Epidermal melanocyte (primary cell): ENCODE measurements at regions not wholly inside any gene's neighbourhood (a gene's known extent, or its start where the extent isn't known, plus 50 kb on each side); places are given as distances from the start of the nearest gene placed in this dataset.
"Not testable (repeated sequence)": the region's sequence is repeated elsewhere in the genome, so short reads cannot be mapped to it uniquely, and the experiment has no call there.

Source experiments
- DNase-seq: peaks from one replicate; pipeline ENCODE4 v3.0.0; 2011; ENCODE audit warnings: low spot score; ENCODE audit not compliant: insufficient read length

DNA sequence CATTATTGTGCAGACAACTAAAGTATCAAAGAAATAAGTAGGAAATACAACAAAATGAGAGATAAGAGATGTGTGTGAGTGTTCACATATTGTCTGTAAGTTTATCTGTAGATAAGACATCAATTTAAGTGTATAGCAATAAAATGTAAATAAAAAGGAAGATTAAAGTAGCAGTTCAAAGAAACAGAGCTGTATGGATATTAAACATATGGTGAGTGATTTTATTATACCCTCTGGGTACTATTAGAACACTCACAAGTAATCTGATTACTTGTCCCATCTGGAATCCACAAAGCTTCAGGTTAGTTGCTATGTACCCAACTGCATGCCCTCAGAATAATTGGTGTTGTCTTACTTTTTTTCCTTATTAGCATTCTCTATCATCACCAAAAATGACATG, 747.9 kb upstream of the ADGRL3 start:
- DNase-seq, result no peak

DNA sequence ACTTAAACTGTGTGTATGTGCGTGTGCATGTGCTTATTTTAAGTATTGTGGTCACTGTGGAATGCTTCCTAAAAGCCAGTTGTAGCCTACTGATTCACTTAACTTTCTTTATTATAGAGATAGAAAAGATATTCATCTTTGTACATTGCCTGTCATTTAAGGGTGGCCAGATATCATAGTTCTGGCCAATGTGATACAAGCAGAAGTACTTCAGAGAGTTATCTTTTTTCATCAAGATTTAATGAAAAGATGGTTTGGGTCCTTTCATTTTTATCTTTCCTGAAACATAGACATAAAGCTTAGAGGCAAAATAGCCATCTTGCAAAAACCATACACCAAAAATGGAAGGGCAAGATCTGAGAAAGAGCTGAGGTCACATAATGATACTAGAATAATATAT, 744.7 kb upstream of the ADGRL3 start:
- DNase-seq, result no peak

DNA sequence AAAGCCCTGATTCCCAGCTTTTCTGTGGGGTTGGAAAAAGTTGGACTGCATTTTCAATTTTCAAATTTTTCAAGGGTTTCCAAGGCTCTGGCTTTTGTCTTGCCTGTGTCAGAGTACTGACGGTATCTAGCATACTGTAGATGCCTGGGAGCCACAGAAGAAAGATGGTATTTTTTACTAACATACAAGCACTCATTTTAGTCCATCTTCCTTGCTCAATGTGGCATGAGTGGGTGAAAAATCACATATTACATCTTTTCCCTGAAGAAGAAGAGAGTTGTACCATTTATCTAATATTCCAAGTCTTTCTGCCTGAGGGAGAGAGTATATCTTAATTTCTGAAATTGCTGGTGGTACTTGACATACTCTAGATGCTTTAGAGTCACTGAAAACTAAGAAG, 738.6 kb upstream of the ADGRL3 start:
- DNase-seq, result no peak

DNA sequence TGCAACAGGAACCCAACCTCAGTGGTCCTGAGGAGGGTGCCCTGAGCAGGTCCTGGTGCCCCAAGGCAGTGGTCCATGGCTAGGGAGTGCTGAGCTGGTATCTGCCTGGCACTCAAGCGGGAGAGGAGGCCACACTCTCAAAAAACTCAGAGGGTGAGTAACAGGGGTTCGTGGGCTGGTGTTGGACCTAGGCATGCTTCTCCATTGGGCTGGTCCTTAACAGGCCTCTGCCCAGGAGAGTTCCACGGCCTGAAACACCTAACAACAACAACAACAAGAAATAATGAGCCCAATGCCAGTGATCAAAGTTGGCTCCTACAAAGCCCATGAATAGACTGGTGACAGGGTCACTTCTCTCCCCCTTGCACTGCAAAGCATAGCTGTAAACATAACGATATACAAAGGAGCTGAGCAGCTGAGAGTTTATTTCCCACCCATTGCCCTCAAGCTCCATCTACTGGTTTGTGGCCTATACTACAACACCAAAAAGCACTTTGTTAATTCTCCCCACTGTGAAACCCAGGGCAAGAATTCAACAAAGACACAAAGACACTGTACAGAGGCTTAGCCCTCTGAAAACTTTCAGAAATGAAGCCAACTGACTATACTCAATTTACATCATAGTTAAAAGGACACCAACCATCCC, 736.1 kb upstream of the ADGRL3 start:
- DNase-seq, result no peak

GRCh38 chr4:60482921-60483351, 717.2 kb upstream of the ADGRL3 start:
- DNase-seq, result no peak

DNA sequence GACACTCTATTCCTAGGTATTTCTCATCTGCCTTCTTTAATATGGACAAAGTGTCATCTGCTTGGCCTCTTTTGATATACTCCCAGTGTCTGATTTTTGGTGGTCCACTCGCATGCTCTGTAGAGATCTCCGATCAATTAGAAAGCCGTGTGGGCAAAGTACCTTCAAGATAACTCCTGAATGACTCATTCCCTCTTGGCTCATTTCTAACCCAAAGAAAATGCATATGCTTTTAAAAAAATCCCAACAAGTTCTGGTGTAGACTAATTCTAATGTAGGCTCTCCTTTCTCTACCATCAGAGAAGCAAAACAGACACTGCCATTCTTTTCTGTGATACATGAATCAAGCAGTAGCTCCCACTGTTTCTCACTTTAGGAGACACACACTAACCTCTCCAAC, 714.9 kb upstream of the ADGRL3 start:
- no peak for DNase-seq

DNA sequence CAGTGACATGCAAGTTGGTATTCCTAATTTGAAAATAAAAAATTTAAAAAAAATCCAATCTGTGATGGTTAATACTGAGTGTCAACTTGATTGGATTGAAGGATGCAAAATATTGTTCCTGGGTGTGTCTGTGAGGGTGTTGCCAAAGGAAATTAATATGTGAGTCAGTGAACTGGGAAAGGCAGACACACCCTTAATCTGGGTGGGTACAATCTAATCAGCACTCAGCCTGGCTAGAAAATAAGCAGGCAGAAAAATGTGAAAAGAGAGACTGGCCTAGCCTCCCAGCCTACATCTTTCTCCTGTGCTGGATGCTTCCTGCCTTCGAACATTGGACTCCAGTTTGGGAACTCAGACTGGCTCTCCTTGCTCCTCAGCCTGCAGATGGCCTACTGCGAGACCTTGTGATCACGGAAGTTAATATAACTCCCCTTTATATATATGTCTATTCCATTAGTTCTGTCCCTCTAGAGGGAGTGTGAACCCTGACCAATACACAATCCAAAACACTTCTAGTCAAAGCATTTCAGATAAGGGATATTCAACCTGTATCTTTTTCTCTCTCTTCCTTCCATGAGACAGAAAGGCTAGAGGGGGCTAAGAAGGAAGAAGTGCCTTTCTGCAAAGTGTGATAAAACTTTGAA, 712.9 kb upstream of the ADGRL3 start:
- DNase-seq, result not testable (repeated sequence)

DNA sequence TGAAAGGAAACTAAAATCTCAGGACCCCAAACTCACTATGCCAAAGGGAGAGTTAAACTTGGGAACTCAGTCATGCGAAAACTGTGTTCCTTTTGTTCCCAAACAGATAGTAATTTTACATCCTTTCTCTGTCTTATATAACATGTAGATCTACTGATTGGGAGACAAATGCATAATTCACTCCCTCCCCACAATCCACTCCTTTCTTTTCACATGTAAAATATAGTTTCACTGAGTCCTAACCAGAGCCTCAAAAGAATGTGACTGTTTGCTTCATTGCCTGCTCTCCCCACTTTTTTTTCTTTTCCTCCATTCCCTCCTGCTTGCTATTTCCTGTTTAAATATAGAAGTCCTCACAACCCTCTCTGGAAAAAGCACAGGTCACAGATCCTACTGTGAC, 699.3 kb upstream of the ADGRL3 start:
- no peak for DNase-seq

DNA sequence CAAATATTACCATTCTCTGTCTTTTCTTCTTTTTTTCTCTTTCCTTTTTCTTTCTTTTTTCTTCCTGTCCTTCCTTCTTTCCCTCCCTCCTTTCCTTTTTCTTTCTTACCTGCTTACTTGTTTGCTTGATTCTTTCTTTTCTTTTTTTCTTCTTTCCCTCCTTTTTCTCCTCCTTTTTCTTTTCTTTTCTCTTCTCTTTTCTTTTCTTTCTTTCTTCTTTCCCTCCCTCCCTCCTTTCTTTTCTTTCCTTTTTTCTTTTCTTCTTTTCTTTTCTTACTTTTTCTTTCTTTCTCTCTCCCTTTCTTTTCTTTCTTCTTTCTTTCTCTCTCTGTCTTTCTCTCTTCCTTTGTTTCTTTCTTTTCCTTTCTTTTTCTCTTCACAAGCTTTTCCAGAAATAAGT, 697.4 kb upstream of the ADGRL3 start:
- no peak for DNase-seq

DNA sequence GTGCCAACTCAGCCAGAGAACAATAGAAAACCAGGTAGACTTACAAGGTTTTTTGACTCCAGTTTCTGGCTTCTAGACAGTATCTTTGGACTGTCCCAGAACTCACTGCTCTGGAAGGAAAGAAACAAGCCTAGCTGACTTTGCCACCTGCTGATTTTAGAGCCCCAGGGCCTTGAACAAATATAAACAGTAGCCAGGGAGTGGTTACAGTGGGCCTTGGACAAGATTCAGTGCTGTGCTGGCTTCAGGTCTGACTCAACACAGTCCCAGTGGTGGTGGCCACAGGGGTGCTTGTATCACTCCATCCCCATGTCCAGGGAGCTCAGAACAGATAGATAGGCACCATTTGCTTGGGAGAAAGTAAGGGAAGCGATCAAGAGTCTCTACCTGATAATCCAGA, 694.1 kb upstream of the ADGRL3 start:
- no peak for DNase-seq

- DNase-seq, result no peak
Observed at GRCh38 chr4:60522265-60522664, 677.9 kb upstream of the ADGRL3 start.

GRCh38 chr4:60531776-60532379, 668.2 kb upstream of the ADGRL3 start:
- DNase-seq, result no peak

DNA sequence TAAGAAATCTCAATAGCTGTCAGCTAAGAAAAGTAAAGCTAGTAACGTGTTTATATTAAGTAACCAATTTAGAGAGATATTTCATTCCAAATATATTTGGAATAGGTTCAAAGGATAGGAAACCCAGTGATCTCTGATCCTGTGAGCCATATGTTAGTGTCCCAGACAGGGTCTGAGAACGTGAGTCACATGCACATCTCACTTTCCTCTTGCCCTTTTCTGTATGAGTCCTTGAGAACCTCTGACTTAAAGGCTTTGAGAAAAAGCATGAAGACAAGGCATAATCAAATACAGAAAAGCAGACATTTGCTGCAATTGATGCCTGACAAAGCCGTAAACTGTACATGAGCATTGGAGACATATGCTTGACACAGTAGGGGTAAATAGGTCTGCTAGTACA, 655.1 kb upstream of the ADGRL3 start:
- no peak for DNase-seq

- DNase-seq, result no peak
Observed at GRCh38 chr4:60562334-60562733, 637.8 kb upstream of the ADGRL3 start.

DNA sequence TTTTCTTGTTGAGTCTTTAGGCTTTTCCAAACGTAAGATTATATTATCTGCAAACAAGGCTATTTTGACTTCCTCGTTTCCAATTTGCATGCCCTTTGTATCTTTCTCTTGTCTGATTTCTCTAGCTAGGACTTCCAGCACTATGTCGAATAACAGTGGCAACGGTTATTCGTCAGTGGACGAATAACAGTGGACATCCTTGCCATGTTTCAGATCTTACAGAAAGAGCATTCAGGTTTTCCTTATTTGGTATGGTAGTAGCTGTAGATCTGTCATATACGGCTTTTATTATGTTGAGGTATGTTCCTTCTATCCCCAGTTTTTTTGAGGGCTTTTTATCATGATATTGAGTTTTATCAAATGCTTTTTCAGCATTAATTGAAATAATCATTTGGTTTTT, 634.6 kb upstream of the ADGRL3 start:
- DNase-seq, result no peak

DNA sequence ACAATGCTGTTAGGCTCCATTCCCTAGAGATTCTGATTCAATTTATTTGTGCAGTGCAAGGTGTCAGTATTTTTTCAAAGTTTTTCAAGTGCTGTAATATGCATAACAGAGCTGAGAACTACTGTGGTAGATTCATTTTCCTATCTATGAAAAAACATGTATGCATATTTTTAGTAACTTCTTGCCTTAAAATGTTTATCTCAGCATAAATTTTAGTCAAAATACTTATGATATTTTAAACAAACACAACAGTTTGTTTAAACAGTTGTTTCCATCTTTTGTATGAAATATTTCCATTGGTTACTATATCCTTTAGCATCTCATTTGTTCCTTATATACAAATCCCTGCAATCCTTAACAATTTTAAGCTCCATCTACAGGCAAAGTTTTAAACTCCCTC, 624.8 kb upstream of the ADGRL3 start:
- DNase-seq, result no peak

- DNase-seq, result no peak
Observed at GRCh38 chr4:60579335-60579734, 620.8 kb upstream of the ADGRL3 start.

GRCh38 chr4:60581919-60582536, 618.1 kb upstream of the ADGRL3 start:
- DNase-seq, result no peak

DNA sequence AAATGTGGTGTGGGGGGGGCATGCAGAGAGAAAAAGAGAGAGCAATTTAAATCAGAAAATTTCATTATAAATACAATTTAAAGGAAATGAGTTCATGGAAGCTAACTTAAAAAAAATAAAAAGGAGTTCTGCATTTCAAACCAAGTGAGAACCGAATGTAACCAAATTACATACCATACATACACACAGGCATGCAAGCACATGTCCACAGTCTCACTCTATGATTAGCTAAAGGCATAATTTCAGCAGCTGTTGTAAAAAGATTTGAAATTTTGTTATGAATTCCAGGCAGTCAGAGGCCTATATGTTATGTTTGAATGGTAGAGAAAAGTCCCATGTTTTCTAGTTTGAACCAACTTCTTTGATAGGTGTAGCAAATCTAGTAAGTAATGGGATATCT, 611.6 kb upstream of the ADGRL3 start:
- DNase-seq, result no peak

- DNase-seq, result no peak
Observed at GRCh38 chr4:60589425-60589824, 610.7 kb upstream of the ADGRL3 start.

- no peak for DNase-seq
Observed at GRCh38 chr4:60590116-60590515, 610.0 kb upstream of the ADGRL3 start.

DNA sequence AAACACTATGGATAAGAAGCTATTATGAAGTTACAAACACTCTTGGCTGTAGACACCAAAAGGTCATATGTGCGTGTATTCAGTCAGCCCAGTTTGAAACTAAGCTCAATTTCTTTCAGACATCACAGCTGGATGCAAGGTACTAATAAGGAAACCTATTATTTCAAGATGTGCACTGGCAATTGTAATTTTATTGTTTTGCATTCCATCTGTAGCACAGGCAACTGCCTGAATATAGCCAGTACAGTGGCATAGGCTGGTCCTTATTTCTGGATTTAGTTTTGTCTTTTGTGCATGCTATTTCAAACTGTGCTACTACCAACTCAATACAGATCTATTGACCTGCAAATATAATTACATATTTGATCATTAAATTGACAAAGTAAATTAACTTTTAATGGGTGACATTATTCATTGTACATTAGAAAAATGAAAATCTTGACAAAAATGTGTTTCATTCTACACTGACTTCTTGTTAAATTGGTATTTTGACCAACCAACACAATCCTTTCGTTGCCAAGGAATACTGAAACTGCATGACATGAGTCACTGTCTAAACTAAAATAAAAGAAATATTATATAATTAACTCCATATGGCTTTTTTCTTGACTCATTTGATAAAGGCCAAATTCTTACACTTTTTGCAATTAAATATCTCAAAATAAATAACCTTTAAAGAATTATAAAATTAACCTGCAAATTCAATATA, 594.3 kb upstream of the ADGRL3 start:
- no peak for DNase-seq
